SK-N-SH (cell line): ENCODE measurements at regions not wholly inside any gene's neighbourhood (a gene's known extent, or its start where the extent isn't known, plus 50 kb on each side); places are given as distances from the start of the nearest gene placed in this dataset.

Source experiments
- CTCF ChIA-PET: fragments of 300-600, 350-600 bp; formaldehyde crosslinking; extraction: SDS; loops from one replicate; lab custom pipeline; 2021; lab: Yijun Ruan, JAX
- POLR2A ChIA-PET: fragments of 350-600 bp; sonication (Branson Sonifier 250); formaldehyde crosslinking; extraction: SDS; loops from one replicate; lab custom pipeline; 2020; ENCODE audit warnings: antibody characterized with exemption, inconsistent platforms; lab: Yijun Ruan, JAX
- DNase-seq: peaks from one replicate; pipeline ENCODE4 v3.0.0; 2012
- H2AFZ ChIP-seq: fragments of 200-600 bp; sonication (generic); 2 replicates; pipeline ENCODE4 v1.8.1; 2016; ENCODE audit warnings: antibody characterized with exemption, mild to moderate bottlenecking, low read depth
- H3F3A ChIP-seq: fragments of 200-600 bp; sonication (generic); replicated peaks from 2 replicates; pipeline ENCODE3; 2016; ENCODE audit warnings: antibody characterized with exemption, mild to moderate bottlenecking; ENCODE audit not compliant: insufficient read depth
- H3K27ac ChIP-seq, 2 experiments: fragments of 200-500 bp in 1 of 2; fragments of 200-600 bp in 1 of 2; sonication (Bioruptor generic) in 1 of 2; sonication (generic), shearing (Covaris generic) in 1 of 2; 2 replicates each; pipeline versions ENCODE4 v1.5.1 to v1.6.1; 2014 to 2016; ENCODE audit warnings: low read depth in 2 of 2, inconsistent platforms in 1 of 2, low read length in 1 of 2, mild to moderate bottlenecking in 1 of 2, mixed read lengths in 1 of 2
- H3K27me3 ChIP-seq: fragments of 200-600 bp; sonication (generic), shearing (Covaris generic); 2 replicates; pipeline ENCODE4 v1.6.1; 2016; ENCODE audit warnings: mixed run types; ENCODE audit not compliant: insufficient read depth
- H3K36me3 ChIP-seq, 2 experiments: fragments of 200-500 bp in 1 of 2; fragments of 200-600 bp in 1 of 2; sonication (Bioruptor generic) in 1 of 2; sonication (generic) in 1 of 2; replicated peaks in 1 of 2; 2 replicates each; pipeline versions ENCODE3 to v1.5.1; 2014 to 2016; ENCODE audit warnings: low read length in 1 of 2, mild to moderate bottlenecking in 1 of 2; ENCODE audit not compliant: insufficient read depth in 2 of 2, control insufficient read depth in 1 of 2
- H3K4me1 ChIP-seq, 2 experiments: fragments of 200-500 bp in 1 of 2; fragments of 200-600 bp in 1 of 2; sonication (Bioruptor generic) in 1 of 2; sonication (generic), shearing (Covaris generic) in 1 of 2; 2 replicates each; pipeline versions ENCODE4 v1.5.1 to v1.6.1; 2014 to 2016; ENCODE audit warnings: low read depth in 1 of 2, low read length in 1 of 2, mixed run types in 1 of 2; ENCODE audit not compliant: insufficient read depth in 2 of 2, control insufficient read depth in 1 of 2
- H3K4me2 ChIP-seq: fragments of 200-600 bp; sonication (generic), shearing (Covaris generic); 2 replicates; pipeline ENCODE4 v1.6.1; 2017; ENCODE audit warnings: mixed run types
- H3K4me3 ChIP-seq, 2 experiments: fragments of 200-500 bp in 1 of 2; fragments of 200-600 bp in 1 of 2; sonication (Bioruptor generic) in 1 of 2; sonication (generic), shearing (Covaris generic) in 1 of 2; 2 replicates each; pipeline versions ENCODE4 v1.5.1 to v1.8.1; 2014 to 2016; ENCODE audit warnings: low read depth in 2 of 2, inconsistent platforms in 1 of 2, low read length in 1 of 2, mild to moderate bottlenecking in 1 of 2, mixed read lengths in 1 of 2, moderate library complexity in 1 of 2
- H3K79me2 ChIP-seq: fragments of 200-600 bp; sonication (generic); 2 replicates; pipeline ENCODE4 v1.8.1; 2017; ENCODE audit warnings: mild to moderate bottlenecking; ENCODE audit not compliant: insufficient read depth
- H3K9ac ChIP-seq: fragments of 200-600 bp; sonication (generic); 2 replicates; pipeline ENCODE4 v1.6.1; 2017; ENCODE audit warnings: mixed run types
- H3K9me2 ChIP-seq: fragments of 200-600 bp; sonication (generic); 2 replicates; pipeline ENCODE4 v1.6.1; 2017; ENCODE audit warnings: mixed run types
- H3K9me3 ChIP-seq: fragments of 200-600 bp; sonication (generic); 2 replicates; pipeline ENCODE4 v1.6.1; 2017; ENCODE audit warnings: mixed run types, mild to moderate bottlenecking, moderate library complexity
- H4K20me1 ChIP-seq: fragments of 200-600 bp; sonication (generic); 2 replicates; pipeline ENCODE4 v1.6.1; 2017; ENCODE audit warnings: mild to moderate bottlenecking, mixed run types; ENCODE audit not compliant: insufficient read depth
- CHD2 ChIP-seq: fragments of 150-350 bp; IDR thresholded peaks from 2 replicates; pipeline ENCODE4 v1.6.1; 2018; ENCODE audit warnings: low read length; ENCODE audit not compliant: partially characterized antibody
- EZH2phosphoT487 ChIP-seq: fragments of 200-600 bp; sonication (generic); IDR thresholded peaks from 2 replicates; pipeline ENCODE4 v1.6.1; 2017; ENCODE audit warnings: low read depth, mixed run types, mild to moderate bottlenecking, antibody characterized with exemption, moderate library complexity, borderline replicate concordance
- FOSL2 ChIP-seq: IDR thresholded peaks from 2 replicates; pipeline ENCODE4 v1.4.0; 2012; ENCODE audit warnings: low read depth, mild to moderate bottlenecking, moderate library complexity, borderline replicate concordance
- FOXM1 ChIP-seq: IDR thresholded peaks from 2 replicates; pipeline ENCODE4 v1.4.0; 2012; ENCODE audit warnings: low read depth, mild to moderate bottlenecking
- GABPA ChIP-seq: IDR thresholded peaks from 2 replicates; pipeline ENCODE4 v1.4.0; 2012; ENCODE audit warnings: low read depth, mild to moderate bottlenecking
- IRF3 ChIP-seq: fragments of 150-350 bp; IDR thresholded peaks from 2 replicates; pipeline ENCODE4 v1.6.1; 2016; ENCODE audit warnings: mild to moderate bottlenecking, low read depth, low read length
- JUND ChIP-seq: IDR thresholded peaks from 2 replicates; pipeline ENCODE4 v1.4.0; 2012
- MAX ChIP-seq: IDR thresholded peaks from 2 replicates; pipeline ENCODE4 v1.4.0; 2012; ENCODE audit warnings: low read depth
- MEF2A ChIP-seq: IDR thresholded peaks from 2 replicates; pipeline ENCODE4 v1.4.0; 2012; ENCODE audit warnings: low read depth, borderline replicate concordance
- MXI1 ChIP-seq: IDR thresholded peaks from 2 replicates; pipeline ENCODE4 v1.6.1; 2012; ENCODE audit warnings: mild to moderate bottlenecking, low read depth, low read length, improper control_type of control experiment
- NFIC ChIP-seq: IDR thresholded peaks from 2 replicates; pipeline ENCODE4 v1.4.0; 2012; ENCODE audit warnings: borderline replicate concordance
- NRF1 ChIP-seq: IDR thresholded peaks from 2 replicates; pipeline ENCODE4 v1.6.1; 2012; ENCODE audit warnings: low read depth, mild to moderate bottlenecking, low read length
- PBX3 ChIP-seq: IDR thresholded peaks from 2 replicates; pipeline ENCODE4; 2012
- RAD21 ChIP-seq: IDR thresholded peaks from 2 replicates; pipeline ENCODE4 v1.6.1; 2012; ENCODE audit warnings: mild to moderate bottlenecking, low read length
- RFX5 ChIP-seq: IDR thresholded peaks from 2 replicates; pipeline ENCODE4 v1.6.1; 2012; ENCODE audit warnings: mild to moderate bottlenecking, improper control_type of control experiment, low read length
- RXRA ChIP-seq: IDR thresholded peaks from 2 replicates; pipeline ENCODE4 v1.4.0; 2012; ENCODE audit warnings: low read depth, mild to moderate bottlenecking, borderline replicate concordance
- USF2 ChIP-seq: fragments of 150-350 bp; IDR thresholded peaks from 2 replicates; pipeline ENCODE4 v1.6.1; 2017; ENCODE audit warnings: antibody characterized with exemption, low read length, low read depth, borderline replicate concordance
- YY1 ChIP-seq: IDR thresholded peaks from 2 replicates; pipeline ENCODE4 v1.4.0; 2012; ENCODE audit warnings: low read depth, mild to moderate bottlenecking
- ZBTB33 ChIP-seq: IDR thresholded peaks from 2 replicates; pipeline ENCODE4 v1.4.0; 2012; ENCODE audit warnings: low read depth, borderline replicate concordance
- WGBS: methylation state at CpG from one replicate; pipeline ENCODE4 v1.1.6; 2017; ENCODE audit warnings: low lambda C conversion rate; 5-methylcytosine and 5-hydroxymethylcytosine counted together

- no peak overlapping the region for H3K9ac ChIP-seq
- CTCF ChIA-PET = interaction anchor here (0.8 kb wide), 1 partner anchor 19 kb away, joined by 3 read pairs; no protein-coding TSS in a partner anchor
These were observed 124.0 kb upstream of the ROPN1 start for GRCh38 chr3:124115956-124116355.

GRCh38 chr3:124116906-124117305 lies 125.0 kb upstream of the ROPN1 start:
- peaks cover 35% of the 10 kb centered on the region for H3F3A ChIP-seq
- H3K27ac ChIP-seq = peak overlapping the region; percentile 22 to 79; a peak in 2 of 4 replicates
- H4K20me1 ChIP-seq = no peaks in the 10 kb centered on the region
- H3K9me3 ChIP-seq = no peaks in the 10 kb centered on the region
- H3K4me2 ChIP-seq = no peak overlapping the region; the same call in 1 of the 2 replicates
- TF ChIP-seq FOSL2 (no peak), EZH2phosphoT487 (no peak), IRF3 (no peak), USF2 (no peak), MXI1 (no peak), GABPA (no peak), RXRA (no peak), MEF2A (no peak), JUND (no peak), NFIC (no peak), MAX (no peak), RAD21 (no peak), CHD2 (no peak), NRF1 (no peak), PBX3 (no peak), FOXM1 (no peak), ZBTB33 (no peak)
- TF ChIP-seq, all 33 proteins: peak for 0
- Histone ChIP-seq H3K79me2 (peaks cover 19% of the 10 kb centered on the region; the same call in 1 of the 2 replicates), H3K27me3 (no peaks in the 10 kb centered on the region), H2AFZ (no peak overlapping the region), H3K4me1 (peaks cover 27 to 48% of the 10 kb centered on the region in 2 experiments), H3K4me3 (no peak overlapping the region), H3K9ac (no peak overlapping the region), H3K9me2 (no peaks in the 10 kb centered on the region), H3K36me3 (no peaks in the 10 kb centered on the region)
- no peak for DNase-seq
- ChIA-PET CTCF (interaction anchor here (1.2 kb wide), 1 partner anchor 37 kb away, joined by 3 read pairs; no protein-coding TSS in a partner anchor), POLR2A (no interaction called here)

More at GRCh38 chr3:124115956-124116355, 124.0 kb upstream of the ROPN1 start:
- POLR2A ChIA-PET = interaction anchor here (1.3 kb wide), 1 partner anchor 9 kb away, joined by 3 read pairs; no protein-coding TSS in a partner anchor
- DNase-seq = no peak
- Histone ChIP-seq H3K27ac (peak overlapping the region in 1 of 2 experiments; percentile 58; a peak in 2 of 4 replicates), H3K9me2 (no peaks in the 10 kb centered on the region), H3K36me3 (no peaks in the 10 kb centered on the region), H3K4me2 (no peak overlapping the region), H3K9me3 (no peaks in the 10 kb centered on the region), H3K4me3 (no peak overlapping the region), H4K20me1 (no peaks in the 10 kb centered on the region), H3F3A (peaks cover 35% of the 10 kb centered on the region), H3K4me1 (peaks cover 27 to 43% of the 10 kb centered on the region in 2 experiments), H3K79me2 (peaks cover 14% of the 10 kb centered on the region; the same call in 1 of the 2 replicates), H2AFZ (no peak overlapping the region), H3K27me3 (no peaks in the 10 kb centered on the region)
- TF ChIP-seq MEF2A (no peak), USF2 (no peak), RFX5 (no peak), NFIC (no peak), YY1 (no peak)
- 85% methylated on average over 1 of the region's 1 CpG for WGBS
